ENCODE measurements at regions not wholly inside any gene's neighbourhood (a gene's known extent, or its start where the extent isn't known, plus 50 kb on each side); places are given as distances from the start of the nearest gene placed in this dataset.

DNA sequence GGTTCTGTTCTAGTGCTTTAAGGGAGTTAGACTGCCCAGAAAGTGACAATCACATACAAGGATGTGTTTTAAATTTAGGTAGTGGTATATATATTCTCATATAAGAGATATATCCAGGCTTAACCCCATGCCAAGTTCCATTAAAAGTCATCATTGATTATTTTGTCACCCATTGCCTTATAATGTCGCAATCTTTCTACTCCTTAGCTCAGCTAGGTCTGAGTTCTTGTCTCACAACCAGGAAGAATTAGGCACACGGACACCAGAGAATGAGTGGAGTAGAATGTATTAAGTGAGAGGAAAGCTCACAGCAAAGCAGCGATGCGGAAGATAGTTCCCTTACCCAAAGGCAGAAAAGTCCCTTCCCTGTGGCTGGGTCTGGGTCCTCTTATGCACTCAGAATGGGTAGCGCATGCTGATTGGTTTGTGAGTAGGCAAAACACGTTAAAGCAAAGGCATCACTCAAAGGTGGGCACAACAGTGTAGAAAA, 197.2 kb upstream of the AHR start (continued):
- TF ChIP-seq, protein P1, sequence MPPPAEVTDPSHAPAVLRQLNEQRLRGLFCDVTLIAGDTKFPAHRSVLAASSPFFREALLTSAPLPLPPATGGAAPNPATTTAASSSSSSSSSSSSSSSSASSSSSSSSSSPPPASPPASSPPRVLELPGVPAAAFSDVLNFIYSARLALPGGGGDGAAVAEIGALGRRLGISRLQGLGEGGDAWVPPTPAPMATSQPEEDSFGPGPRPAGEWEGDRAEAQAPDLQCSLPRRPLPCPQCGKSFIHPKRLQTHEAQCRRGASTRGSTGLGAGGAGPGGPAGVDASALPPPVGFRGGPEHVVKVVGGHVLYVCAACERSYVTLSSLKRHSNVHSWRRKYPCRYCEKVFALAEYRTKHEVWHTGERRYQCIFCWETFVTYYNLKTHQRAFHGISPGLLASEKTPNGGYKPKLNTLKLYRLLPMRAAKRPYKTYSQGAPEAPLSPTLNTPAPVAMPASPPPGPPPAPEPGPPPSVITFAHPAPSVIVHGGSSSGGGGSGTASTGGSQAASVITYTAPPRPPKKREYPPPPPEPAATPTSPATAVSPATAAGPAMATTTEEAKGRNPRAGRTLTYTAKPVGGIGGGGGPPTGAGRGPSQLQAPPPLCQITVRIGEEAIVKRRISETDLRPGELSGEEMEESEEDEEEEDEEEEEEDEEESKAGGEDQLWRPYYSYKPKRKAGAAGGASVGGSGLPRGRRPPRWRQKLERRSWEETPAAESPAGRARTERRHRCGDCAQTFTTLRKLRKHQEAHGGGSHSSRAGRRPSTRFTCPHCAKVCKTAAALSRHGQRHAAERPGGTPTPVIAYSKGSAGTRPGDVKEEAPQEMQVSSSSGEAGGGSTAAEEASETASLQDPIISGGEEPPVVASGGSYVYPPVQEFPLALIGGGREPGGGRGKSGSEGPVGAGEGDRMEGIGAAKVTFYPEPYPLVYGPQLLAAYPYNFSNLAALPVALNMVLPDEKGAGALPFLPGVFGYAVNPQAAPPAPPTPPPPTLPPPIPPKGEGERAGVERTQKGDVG (CRISPR knock-in tag; IDR thresholded peaks at IDR 0.05): no peak
- TF ChIP-seq BCL11A (IDR thresholded peaks at IDR 0.05; ENCODE audit: low read depth, low read length) (no peak), NFYB (IDR thresholded peaks at IDR 0.05; ENCODE audit: insufficient read depth, low read depth, low read length) (no peak)

DNA sequence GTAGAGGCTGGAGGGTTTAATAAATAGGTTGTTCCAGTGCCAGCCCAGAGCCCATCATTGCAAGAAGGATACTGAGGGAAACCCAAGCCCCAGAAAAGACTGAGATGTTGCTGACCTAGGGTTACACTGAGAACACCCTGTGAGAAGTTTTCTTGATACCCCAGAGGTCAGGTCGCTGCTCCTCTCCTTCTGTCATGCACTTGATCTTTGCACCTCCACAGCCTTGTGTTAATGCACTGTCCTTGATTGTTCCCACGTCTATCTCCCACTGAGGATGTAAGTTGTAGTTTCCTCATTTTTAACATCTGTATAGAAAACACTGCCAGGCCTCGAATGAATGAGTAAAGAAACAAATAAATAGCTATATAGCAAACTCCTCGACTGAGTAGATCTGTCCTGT, 195.3 kb upstream of the AHR start:
- in situ Hi-C loops (cut with MboI): no loop called here

More for the DNA sequence above, 195.3 kb upstream of the AHR start:
- FAIRE-seq (no peak), ATAC-seq (no peak), DNase-seq (ENCODE audit: low read depth, low spot score) (no peak)
- Histone ChIP-seq H3K79me2 (ENCODE audit: control insufficient read depth, insufficient read depth, low read length) (no peaks in the 10 kb centered on the region), H3K4me2 (ENCODE audit: control insufficient read depth, insufficient read depth) (no peak overlapping the region), H2AFZ (ENCODE audit: control insufficient read depth, low read depth, low read length) (no peak overlapping the region), H3K36me3 (ENCODE audit: control insufficient read depth in 2 of 2, insufficient read depth in 2 of 2, low read length in 1 of 2) (no peaks in the 10 kb centered on the region), H3K4me3 (no peak overlapping the region), H3K27me3 (replicated peaks in 1 of 2; ENCODE audit: control insufficient read depth in 2 of 2, insufficient read depth in 2 of 2, low read length in 1 of 2) (no peaks in the 10 kb centered on the region), H3K27ac (ENCODE audit: control insufficient read depth, insufficient read depth) (no peak overlapping the region), H4K20me1 (ENCODE audit: control insufficient read depth, insufficient read depth) (no peaks in the 10 kb centered on the region), H3K9ac (ENCODE audit: control insufficient read depth, insufficient read depth, low read length) (no peak overlapping the region), H3K9me3 (replicated peaks; ENCODE audit: control insufficient read depth, insufficient read depth, low read length) (no peaks in the 10 kb centered on the region; the same call in 2 of the 3 replicates), H3K4me1 (ENCODE audit: control insufficient read depth, insufficient read depth, low read length) (no peaks in the 10 kb centered on the region)
- intact Hi-C loops (cut with micrococcal nuclease; ENCODE audit: unreplicated experiment): no loop called here
- CTCF ChIA-PET: no interaction called here
- WGBS (ENCODE audit: insufficient coverage, insufficient replicate concordance, low lambda C conversion rate, missing lambda C conversion rate): 36% methylated on average over 4 of the region's 4 CpGs
- POLR2A ChIA-PET: no interaction called here
- no TSS peak for BruUV-seq (replicated peaks)
- TF ChIP-seq GABPA (IDR thresholded peaks at IDR 0.05; ENCODE audit: low read depth) (no peak), SMAD1 (IDR thresholded peaks at IDR 0.05; ENCODE audit: low read depth, partially characterized antibody) (no peak), CBX5 (IDR thresholded peaks at IDR 0.05; ENCODE audit: low read depth) (no peak), RBBP5 (conservative IDR thresholded peaks at IDR 0.05) (no peak), SUZ12 (IDR thresholded peaks at IDR 0.05; ENCODE audit: unreplicated experiment) (no peak), FOS (IDR thresholded peaks at IDR 0.05; ENCODE audit: borderline replicate concordance, extremely low read depth, insufficient read length) (no peak)
- TF ChIP-seq, protein P2, sequence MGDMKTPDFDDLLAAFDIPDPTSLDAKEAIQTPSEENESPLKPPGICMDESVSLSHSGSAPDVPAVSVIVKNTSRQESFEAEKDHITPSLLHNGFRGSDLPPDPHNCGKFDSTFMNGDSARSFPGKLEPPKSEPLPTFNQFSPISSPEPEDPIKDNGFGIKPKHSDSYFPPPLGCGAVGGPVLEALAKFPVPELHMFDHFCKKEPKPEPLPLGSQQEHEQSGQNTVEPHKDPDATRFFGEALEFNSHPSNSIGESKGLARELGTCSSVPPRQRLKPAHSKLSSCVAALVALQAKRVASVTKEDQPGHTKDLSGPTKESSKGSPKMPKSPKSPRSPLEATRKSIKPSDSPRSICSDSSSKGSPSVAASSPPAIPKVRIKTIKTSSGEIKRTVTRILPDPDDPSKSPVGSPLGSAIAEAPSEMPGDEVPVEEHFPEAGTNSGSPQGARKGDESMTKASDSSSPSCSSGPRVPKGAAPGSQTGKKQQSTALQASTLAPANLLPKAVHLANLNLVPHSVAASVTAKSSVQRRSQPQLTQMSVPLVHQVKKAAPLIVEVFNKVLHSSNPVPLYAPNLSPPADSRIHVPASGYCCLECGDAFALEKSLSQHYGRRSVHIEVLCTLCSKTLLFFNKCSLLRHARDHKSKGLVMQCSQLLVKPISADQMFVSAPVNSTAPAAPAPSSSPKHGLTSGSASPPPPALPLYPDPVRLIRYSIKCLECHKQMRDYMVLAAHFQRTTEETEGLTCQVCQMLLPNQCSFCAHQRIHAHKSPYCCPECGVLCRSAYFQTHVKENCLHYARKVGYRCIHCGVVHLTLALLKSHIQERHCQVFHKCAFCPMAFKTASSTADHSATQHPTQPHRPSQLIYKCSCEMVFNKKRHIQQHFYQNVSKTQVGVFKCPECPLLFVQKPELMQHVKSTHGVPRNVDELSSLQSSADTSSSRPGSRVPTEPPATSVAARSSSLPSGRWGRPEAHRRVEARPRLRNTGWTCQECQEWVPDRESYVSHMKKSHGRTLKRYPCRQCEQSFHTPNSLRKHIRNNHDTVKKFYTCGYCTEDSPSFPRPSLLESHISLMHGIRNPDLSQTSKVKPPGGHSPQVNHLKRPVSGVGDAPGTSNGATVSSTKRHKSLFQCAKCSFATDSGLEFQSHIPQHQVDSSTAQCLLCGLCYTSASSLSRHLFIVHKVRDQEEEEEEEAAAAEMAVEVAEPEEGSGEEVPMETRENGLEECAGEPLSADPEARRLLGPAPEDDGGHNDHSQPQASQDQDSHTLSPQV (IDR thresholded peaks at IDR 0.05): no peak
- RAD21 ChIA-PET (ENCODE audit: unreplicated experiment): no interaction called here
- SMC1A ChIA-PET (ENCODE audit: uncharacterized antibody, unreplicated experiment): no interaction called here
